Testis (tissue), 2 donors: ENCODE measurements at regions not wholly inside any gene's neighbourhood (a gene's known extent, or its start where the extent isn't known, plus 50 kb on each side); places are given as distances from the start of the nearest gene placed in this dataset.

Experiments used
- CTCF ChIP-seq, 3 experiments: fragments of 450-650 bp in 2 of 3; fragments of 200-600 bp in 1 of 3; sonication (generic) in 1 of 3; IDR thresholded peaks; one replicate each; pipeline ENCODE4 v1.5.1; 2016 to 2019; ENCODE audit warnings: antibody characterized with exemption in 3 of 3, mild to moderate bottlenecking in 2 of 3, moderate library complexity in 1 of 3
- POLR2A ChIP-seq: fragments of 450-650 bp; IDR thresholded peaks from one replicate; pipeline ENCODE4 v1.6.1; 2017; ENCODE audit warnings: antibody characterized with exemption, mild to moderate bottlenecking, moderate library complexity

DNA sequence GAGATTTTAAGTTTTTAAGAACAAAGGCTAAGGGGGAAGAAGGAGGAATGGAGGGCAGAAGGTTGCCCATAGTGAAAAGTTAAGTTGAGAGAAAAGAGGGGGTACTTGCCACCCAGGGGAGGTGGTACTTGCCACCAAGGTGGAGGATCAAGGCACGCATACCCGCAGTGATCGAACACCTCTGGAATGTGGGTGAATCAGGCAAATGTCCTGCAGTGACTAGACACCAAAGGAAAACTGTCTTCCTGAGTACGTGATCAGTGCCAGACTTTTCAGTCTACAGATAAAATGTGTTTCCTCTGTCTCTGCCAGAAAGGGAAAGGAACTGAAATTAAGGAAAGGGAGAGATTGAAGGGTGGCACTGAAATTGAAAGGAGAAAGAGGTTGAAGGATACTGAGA lies 2285.3 kb downstream of the TP53TG3F start:
- TF ChIP-seq CTCF (IDR thresholded peaks at IDR 0.05) (no peak), POLR2A (no peak)
